GM12873 (cell line): ENCODE measurements at regions not wholly inside any gene's neighbourhood (a gene's known extent, or its start where the extent isn't known, plus 50 kb on each side); places are given as distances from the start of the nearest gene placed in this dataset.

Experiments
- CTCF ChIP-seq: IDR thresholded peaks from 2 replicates; pipeline ENCODE4 v1.5.1; 2012; ENCODE audit warnings: low read depth, mild to moderate bottlenecking, moderate library complexity, low read length, control low read depth; ENCODE audit not compliant: insufficient read depth; ENCODE audit errors: missing control alignments

GRCh38 chr1:221558396-221558795, 183.5 kb downstream of the DUSP10 start:
- no peak for TF ChIP-seq CTCF

- no peak for TF ChIP-seq CTCF
Measured at GRCh38 chr1:221559911-221560310, 182.0 kb downstream of the DUSP10 start.

GRCh38 chr1:221562542-221563475, 179.1 kb downstream of the DUSP10 start:
- TF ChIP-seq CTCF: no peak

GRCh38 chr1:221563476-221563921, 178.4 kb downstream of the DUSP10 start:
- no peak for TF ChIP-seq CTCF

GRCh38 chr1:221564891-221565290, 177.0 kb downstream of the DUSP10 start:
- TF ChIP-seq CTCF: no peak

GRCh38 chr1:221565711-221566110, 176.2 kb downstream of the DUSP10 start:
- TF ChIP-seq CTCF: no peak

- no peak for TF ChIP-seq CTCF
Measured at GRCh38 chr1:221567859-221568507, 173.9 kb downstream of the DUSP10 start.
